ENCODE measurements at regions not wholly inside any gene's neighbourhood (a gene's known extent, or its start where the extent isn't known, plus 50 kb on each side); places are given as distances from the start of the nearest gene placed in this dataset.

DNA sequence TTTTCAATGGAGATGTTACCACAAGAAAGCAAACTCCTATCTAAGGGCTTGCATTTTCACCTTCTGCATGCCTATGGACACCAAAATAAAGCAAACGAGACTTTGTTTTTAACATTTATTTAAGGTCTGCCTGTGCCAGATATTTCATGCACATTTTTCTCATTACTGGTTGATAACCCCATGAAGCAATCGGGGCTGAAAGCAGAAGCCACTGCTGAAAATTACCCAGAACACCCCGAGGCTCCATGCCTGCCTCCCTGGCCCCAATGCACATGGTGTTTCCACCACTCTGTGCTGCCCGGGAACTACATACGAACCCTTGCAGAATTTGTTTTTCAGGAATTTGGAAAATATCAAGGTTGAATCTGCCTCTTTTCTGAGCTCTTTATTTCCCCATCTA lies 240.1 kb downstream of the NR2F1-AS1 start:
- TF ChIP-seq, protein P1, sequence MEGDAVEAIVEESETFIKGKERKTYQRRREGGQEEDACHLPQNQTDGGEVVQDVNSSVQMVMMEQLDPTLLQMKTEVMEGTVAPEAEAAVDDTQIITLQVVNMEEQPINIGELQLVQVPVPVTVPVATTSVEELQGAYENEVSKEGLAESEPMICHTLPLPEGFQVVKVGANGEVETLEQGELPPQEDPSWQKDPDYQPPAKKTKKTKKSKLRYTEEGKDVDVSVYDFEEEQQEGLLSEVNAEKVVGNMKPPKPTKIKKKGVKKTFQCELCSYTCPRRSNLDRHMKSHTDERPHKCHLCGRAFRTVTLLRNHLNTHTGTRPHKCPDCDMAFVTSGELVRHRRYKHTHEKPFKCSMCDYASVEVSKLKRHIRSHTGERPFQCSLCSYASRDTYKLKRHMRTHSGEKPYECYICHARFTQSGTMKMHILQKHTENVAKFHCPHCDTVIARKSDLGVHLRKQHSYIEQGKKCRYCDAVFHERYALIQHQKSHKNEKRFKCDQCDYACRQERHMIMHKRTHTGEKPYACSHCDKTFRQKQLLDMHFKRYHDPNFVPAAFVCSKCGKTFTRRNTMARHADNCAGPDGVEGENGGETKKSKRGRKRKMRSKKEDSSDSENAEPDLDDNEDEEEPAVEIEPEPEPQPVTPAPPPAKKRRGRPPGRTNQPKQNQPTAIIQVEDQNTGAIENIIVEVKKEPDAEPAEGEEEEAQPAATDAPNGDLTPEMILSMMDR (conservative IDR thresholded peaks at IDR 0.05): no peak
- TF ChIP-seq ZFX (IDR thresholded peaks at IDR 0.05): no peak
